ENCODE measurements at regions not wholly inside any gene's neighbourhood (a gene's known extent, or its start where the extent isn't known, plus 50 kb on each side); places are given as distances from the start of the nearest gene placed in this dataset.
A peak's percentile ranks its signal among the peaks of the same experiment; 100 is the strongest.

DNA sequence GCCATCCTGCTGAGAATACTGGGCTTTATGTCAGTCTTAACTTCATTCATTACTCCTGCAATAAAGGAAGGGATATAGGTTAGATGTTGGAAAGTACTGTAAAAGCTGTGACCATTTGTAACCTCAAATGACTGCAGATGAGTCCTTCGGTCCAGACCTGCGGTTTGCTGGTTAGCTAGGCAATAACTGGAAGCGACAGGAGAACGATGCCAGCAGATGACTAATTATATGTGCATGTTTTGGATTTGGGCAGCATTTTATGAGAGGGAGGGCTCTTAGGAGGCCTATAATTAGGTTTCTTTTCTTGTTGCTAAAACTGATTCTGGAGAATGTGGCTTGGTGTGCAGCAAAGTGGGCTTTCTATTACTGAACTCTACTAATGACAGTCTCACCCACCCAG is 205.6 kb downstream of the TMEM182 start:
- DNase-seq = no peak

DNA sequence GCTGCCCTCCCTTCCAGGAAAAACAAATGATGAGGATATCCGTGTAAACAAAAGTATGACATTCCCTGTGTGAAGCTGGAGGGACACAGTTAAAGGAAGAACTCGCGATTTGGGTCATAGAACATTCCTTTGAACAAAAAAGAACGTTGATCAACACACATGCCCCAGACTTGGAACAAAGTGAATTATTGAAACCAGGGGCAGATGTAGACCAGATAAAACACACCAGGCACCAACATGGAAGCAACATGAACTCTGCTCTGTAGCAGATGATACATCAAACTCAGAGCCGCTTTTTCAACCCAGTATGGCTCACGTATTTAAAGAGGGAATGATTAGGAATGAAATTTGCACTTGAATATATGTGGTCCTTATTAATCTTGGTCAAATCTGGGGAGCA is 206.5 kb downstream of the TMEM182 start:
- no peak for DNase-seq

DNA sequence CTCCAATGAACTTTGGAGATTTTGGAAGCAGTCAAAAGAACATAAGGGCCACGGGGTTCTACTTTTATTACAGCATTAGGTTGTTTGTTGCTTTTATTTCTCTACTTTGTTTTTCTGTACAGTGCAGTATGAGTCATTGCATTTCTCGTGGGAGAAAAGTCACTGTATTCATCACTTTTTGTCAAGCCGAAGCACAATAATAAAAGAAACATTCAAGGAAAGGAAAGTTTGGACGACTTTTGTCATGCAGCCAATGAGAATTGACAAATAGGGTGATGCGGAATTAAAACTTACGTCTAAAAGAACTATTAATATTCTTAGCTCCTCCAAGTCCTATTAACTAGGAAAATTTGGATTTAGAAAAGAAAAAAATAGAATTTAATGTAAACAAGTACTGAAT is 209.9 kb downstream of the TMEM182 start:
- DNase-seq = no peak

DNA sequence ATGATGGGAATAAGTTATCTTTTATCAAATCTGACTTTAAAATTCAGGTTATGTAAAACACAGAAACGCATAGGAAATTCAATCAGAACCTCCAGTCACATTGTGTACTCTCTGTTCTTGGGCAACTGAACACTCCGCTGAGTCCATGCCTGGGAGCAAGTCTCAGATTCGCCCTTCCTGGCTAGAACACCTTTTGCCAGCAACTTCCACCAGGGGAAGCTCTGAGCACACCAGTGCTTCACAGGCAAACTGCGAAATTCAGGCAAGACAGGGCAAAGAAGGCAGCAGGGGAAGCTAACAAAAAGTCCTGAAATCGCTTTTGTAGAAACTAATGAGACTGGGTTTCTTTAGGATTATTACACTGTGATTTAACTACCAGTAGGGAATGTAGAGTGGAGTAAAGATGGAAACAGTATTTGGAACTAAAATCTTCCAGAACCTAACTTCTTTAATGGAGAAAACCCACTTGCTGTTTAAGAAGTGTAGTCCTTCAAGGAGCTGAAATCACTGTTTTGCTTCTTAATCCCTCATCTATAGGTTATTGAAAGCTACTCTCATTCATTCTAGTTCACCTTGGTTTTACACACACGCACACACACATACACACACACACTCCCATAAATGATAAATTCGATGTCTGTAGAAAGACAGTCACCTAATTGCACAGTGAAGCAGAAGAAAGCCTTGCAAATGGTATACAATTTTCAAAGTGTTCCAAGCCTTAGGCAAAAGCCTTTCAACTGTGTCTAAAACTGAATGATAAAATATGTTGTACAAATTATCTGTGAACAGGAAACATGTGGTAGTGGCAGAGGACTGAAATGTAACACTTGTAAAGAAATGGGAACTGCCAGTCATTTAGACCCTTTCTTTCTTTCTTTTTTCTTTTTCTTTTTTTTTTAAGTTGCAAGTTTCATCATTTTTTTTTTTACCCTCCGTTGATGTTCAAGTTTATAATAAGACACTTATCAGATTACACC is 214.5 kb downstream of the TMEM182 start:
- DNase-seq = peak in 1 of 2 donors; percentile 22

DNA sequence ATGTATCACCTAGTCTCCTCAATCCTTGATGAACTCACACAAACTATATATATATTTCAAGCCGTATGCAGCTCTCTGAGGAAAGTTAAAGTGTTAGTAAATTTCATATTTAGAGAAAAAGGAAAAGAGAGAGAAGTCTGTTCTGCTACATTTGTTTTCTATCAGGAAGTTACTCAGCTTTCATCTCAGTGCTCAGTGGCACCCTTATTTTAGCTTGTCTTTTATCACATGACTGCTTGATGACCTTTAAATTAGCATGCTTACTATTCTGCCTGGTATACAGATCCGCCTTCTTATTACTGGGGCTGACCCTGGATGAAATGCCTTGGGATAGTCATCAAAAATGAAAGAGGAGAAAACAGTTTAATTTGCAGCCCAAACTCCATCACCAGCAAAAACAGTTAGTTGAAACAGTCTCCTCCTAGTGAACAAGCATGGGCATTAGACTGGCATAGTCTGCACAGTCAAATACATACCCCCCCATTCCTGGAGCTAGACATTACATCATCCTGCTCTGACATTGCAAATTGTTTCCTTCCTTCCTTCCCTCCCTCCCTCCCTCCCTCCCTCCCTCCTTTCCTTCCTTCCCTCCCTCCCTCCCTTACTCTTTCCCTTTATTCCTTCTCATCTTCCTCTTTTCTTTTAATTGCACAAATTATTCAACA is 215.7 kb downstream of the TMEM182 start:
- no peak for DNase-seq

DNA sequence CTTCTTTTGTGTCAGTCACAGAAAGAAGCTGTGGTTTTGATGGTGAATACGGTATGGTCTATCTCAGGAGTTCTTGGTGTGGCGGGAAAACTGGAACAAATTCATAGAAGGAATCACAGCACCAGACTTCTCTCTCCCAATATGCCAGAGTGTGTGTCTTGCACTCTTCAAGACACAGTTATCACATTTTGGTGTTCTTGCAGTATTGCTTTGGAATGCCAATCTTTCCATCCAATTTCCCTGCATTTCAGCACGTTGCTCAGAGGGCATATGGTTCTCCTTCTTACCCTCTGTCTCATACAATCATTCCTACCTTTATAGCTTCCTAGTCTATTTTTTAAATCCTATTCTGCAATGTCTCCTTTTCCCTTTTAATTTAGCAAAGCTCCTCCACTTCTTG is 216.3 kb downstream of the TMEM182 start:
- no peak for DNase-seq

DNA sequence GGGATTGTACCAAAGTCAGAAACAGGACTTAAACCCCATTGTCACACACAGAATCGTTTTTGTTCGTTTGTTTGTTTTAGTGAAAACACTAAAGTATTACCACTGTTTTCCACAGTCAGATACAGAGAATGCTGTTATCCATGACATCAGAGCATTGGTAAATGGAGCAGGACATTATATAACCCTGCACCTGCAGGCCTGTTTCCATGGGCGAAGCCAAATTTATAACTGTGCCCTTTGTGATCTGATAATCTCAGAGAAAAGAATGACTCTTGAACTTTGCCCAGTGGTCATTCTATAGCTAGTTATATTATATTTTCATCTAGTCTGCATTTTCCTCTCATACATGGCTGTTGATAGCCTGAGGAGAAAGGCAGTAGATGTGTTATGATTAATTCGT is 217.6 kb downstream of the TMEM182 start:
- no peak for DNase-seq

DNA sequence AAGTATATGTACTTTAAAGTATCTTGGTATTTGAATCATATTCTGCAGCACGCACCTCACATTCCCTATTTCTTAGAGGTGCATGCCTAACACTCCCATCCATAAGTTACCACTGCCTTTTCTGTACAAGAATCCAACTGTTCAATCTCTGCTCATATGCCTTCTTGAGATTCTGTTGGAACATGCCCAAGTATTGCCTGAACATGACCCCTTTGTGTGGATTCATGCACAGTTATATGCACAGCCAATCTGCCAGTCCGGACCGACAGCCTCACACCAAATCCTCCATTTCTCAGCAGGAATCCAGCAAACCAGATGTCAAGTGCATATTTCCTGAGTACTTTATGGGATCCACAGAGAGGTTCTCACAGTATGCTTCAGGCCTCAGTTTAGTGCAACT is 222.0 kb downstream of the TMEM182 start:
- no peak for DNase-seq

DNA sequence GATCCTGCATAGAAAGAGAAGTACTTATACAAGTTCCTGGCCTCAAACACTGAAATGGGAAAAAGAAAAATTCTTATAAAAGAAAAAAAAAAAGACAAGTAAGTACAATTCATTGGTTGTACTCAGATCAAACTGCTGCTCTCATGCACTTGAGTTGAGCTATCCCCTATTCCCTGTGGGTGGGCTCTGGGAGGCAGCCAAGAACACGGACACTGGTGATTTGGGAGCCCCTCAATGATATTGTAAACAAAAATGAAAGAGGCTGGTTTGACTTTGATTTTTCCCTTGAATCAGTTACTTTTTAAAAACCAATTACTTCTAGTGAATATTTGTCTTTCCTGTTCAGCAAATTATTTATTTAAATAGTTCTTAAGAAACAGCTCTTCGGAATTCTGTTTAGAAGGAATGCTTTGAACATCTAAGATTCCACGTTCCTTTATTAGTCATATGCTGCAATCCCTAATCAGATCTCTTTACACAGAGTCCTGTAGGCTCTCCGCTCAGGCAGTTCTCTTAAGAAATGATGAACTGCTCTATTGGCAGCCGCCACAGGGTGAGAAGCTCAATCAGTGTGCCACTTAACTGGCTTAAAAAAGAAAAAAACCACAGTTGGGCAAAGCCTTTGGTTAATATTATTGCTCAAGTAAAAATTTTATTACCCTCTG is 225.1 kb downstream of the TMEM182 start:
- no peak for DNase-seq

DNA sequence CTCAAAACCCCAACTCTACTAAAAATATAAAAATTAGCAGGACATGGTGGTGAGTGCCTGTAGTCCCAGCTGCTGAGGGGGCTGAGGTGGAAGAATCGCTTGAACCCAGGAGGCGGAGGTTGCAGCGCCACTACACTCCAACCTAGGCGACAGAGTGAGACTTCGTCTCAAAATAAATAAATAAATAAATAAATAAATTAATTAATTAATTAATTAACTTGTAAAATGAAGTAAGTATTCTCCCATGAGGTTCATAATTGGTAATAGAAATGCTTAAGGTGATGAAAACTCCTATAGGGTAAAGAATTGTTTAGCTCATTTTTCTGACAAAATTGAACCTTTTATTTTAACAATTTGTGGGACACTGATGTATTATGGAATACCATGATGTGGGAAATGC is 230.8 kb downstream of the TMEM182 start:
- no peak for DNase-seq

DNA sequence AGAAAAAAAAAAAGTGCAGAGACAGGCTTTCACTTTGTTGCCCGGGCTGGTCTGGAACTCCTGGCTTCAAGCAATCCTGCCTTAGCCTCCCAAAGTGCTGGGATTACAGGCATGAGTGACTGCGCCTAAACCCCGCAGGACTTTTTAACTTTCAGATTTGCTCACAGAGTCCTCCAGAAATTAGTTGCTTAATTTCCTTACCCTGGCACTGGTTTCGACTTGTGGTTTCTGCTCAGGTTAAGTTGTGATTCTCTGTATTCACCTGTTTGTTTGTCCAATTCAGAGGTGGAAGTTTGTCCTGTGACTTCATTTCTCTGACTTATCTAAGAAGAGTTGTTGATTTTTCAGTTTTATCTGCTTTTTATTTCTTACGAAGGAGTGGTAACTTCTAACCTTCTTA is 238.1 kb downstream of the TMEM182 start:
- no peak for DNase-seq

DNA sequence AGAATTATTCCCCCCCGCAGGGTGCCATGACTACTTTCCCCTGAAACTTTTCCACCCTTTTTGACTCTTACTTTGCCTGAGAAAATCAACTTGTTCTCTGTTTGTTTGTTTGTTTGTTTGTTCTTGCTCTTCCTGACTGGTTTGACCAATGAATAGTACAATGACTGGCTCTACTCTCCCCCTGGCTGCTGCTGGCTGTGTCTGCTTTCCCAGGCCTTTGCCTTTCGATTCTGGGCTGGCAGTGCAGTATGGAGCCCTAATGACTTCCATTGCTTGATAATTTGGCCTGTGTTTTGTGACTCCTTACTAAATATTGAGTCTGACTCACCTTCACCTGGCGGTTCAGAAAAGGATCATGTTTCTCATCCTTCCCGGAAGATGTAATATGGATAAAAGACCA is 241.1 kb downstream of the TMEM182 start:
- DNase-seq = no peak

DNA sequence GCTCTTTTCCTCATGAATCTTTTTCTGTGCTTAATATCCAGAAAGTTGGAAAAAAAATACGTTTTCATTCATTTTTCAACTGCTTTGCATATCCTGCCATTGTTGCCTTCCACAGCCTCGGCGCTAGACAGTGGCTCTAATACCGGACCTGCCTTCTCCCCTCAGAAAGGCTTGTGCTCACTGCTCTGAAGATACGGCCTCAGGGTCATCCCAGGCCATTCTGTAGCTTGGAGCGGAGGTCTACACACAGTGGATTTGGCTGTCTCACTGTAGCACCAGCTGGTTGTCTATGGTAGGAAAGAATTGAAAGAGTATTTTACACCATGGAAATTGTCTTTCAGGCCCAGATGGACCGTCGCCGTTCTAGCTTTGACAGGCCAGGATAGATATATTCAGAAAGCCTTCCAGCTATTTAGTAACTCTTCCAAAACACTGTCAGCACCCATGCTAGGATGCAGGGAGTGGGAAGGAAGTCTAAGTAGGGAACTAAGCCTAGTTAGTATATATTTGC is 242.0 kb downstream of the TMEM182 start:
- DNase-seq = no peak

DNA sequence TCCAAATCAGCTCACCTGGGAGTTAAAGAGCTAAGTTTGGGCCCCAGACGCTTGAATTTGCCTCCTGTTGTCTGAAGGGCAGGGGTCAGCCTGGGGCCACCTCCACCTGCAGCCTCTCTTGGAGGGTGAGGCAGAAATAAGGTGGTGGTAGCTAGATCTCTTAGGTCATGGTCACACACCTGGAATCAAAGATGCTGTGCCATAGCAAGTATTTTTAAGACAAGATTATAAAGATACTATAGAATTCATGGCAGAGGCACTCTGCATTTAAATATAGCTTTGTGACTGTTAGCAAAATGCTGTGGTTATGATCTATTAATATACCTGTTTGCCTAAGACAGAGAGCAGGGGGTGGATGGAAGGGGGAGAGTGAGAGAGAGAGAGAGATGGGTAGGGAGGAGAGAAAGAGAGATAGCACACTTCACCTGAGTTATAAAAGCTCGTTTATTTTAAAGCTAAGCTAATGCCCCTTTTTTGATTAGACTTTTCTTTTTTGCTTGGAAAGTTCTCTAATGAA is 242.7 kb downstream of the TMEM182 start:
- DNase-seq = no peak

DNA sequence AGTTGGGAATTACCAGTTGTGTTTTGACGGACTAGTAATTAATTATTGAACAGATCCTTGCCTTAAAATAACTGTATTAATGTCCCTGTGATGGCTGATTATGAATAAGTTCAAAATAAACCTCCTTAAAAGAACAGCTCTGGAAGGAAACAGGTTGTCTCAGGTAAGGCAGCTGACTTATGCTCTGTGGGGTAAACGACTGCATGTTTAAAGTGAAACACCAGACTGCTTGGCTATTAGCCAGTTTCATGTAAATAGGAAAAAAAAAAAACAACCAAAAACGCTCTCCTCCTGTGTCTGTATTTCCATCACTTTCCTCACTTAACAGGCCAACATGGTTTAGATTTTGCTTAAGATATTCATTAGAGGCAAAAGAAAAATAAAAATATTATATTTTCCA is 243.6 kb downstream of the TMEM182 start:
- no peak for DNase-seq

DNA sequence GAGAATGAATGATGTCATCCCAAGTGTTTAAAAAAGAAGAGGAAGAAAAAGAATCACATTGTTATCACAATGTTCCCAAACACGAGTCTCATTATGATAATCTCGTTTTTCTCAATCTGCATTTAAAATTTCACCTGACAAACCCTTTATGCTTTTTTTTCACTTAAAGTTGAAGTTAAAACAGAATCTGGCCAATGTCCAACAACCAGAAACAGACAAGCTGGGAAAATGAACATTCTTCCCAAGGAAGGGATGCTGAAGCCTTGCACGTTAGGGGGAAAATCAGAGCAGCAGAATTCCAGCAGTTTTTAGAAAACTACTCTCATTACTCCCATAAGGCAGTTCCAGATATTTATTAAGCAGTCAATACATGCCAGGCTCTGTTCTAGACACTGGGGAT is 245.3 kb downstream of the TMEM182 start:
- no peak for DNase-seq

DNA sequence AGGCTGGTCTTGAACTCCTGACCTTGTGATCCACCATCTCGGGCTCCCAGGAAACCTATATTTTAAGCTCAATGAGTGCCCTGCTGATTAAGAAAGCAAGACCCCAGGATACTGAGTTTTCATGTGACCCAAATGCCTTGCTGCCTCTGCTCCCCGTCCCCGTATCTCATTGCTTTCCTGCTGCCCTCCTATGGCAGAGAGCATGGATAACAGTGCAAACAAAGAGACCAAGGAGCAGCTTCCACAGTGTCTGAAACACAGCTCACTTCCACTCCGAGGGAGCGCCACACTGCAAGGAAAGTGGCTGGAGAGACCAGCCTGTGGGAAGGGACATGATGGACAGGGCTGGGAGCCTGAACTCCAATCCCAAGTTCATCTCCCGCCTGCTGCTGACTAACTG is 246.8 kb downstream of the TMEM182 start:
- no peak for DNase-seq

DNA sequence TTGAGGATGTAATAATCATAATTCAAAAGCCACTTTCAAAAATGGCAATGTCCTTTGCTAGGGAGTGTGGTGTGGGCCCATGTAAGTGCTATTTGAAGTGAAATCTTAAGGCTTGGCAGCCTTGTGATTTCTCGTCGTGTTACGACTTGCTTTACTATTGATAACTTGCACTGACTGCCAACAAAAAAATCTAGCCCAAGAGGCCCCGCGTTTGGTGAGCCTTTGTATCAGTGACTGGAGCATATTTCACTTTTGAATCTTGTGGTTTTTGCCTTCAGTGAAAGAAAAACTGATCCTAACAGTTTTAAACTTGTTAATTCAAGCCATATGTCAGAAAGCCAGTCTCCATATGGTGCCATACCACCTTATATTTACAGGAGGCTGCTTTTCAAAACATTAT is 248.0 kb downstream of the TMEM182 start:
- DNase-seq = no peak

DNA sequence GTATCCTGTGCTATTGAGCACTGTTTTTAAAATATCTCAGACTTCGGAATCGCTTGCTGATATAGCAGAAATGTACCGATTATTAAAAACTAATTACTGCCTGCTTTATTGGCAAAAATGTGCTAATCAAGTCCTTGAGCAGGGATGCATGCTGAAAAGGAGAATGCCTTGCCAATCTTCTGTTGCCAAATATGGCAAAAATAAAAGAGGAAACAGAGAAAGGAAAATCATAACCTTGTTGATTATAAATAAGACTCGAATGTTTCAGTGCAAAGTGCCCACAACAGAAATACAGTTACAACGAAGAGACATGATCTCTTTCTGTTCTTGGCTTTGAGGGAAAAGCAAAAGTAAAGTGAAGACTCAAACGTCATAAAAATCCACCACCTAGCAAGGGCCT is 248.5 kb downstream of the TMEM182 start:
- DNase-seq = no peak

DNA sequence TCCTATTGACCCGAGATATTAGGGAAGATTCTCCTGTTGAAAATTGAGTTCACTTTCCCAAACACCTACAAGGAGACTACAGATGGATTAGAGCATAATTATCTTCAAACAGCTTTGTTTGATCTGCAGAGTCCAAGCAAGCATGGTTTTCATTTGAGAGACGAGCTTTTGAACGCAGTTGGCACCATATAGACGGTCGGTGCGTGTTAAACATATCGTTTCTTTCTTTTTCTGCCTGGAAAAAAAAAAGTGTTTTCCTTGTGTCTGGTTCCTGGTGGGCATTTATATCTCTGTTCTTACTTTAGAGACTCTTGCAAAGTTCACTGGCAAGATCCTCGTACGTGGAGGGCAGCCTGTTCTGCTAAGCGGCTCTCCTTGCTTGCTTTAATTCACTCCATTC is 248.9 kb downstream of the TMEM182 start:
- no peak for DNase-seq

DNA sequence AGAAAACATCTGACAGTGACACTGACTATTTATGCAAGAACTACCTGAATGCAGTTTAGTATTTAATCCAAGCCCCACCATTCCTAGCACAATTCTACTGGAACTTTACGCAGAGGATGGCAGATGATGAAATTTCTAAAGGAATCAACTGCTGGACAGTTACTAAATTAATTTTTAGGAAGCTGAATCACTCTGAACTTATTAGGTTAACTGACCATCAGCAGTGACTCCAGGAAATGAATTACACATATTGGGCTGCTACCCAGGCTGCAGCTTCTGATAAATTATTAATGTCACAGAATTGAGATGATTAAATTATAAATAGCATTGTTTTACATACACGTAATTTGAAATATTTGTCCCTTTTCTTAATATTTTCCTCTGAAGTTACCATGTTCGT is 250.8 kb downstream of the TMEM182 start:
- no peak for DNase-seq

DNA sequence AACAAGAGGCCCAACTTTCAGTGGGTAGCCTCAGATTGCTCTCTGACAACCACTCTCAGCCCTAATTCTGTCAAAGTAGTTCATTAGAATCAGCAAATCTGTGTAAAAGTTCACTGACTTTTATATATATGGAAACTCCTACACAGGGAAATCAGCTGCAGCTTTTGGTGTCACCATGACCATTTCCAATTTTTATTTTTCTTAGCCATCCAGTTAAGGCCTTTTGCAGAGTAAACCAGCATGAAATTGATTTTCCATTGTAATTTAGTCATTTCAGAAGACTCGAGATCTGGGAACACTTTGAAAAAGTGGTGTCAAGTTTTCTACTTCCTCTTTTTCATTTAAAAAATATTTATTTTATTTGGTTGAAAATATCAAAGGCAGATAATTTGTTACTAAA is 263.2 kb downstream of the TMEM182 start:
- DNase-seq = no peak

DNA sequence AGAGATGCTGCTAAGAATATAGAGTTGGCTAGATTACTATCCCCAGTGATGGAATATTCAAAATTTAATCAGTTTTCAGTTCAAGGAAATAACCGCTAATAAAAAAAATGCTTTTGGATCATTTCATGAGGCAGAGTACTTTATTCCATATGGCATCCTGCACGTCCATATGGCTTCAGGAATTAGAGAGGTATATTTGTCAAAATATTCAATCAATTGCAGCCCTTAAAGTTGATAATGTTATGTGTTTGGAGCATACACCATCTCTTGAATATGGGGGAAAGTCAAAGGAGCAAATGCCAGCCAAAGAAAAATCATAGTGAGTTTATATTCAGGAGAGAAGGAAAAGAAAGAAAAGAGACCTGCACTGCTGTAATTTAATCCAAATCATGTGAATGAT is 266.4 kb downstream of the TMEM182 start:
- DNase-seq = no peak

Measured in inflammatory macrophage (primary cell).